ENCODE measurements at regions not wholly inside any gene's neighbourhood (a gene's known extent, or its start where the extent isn't known, plus 50 kb on each side); places are given as distances from the start of the nearest gene placed in this dataset.

DNA sequence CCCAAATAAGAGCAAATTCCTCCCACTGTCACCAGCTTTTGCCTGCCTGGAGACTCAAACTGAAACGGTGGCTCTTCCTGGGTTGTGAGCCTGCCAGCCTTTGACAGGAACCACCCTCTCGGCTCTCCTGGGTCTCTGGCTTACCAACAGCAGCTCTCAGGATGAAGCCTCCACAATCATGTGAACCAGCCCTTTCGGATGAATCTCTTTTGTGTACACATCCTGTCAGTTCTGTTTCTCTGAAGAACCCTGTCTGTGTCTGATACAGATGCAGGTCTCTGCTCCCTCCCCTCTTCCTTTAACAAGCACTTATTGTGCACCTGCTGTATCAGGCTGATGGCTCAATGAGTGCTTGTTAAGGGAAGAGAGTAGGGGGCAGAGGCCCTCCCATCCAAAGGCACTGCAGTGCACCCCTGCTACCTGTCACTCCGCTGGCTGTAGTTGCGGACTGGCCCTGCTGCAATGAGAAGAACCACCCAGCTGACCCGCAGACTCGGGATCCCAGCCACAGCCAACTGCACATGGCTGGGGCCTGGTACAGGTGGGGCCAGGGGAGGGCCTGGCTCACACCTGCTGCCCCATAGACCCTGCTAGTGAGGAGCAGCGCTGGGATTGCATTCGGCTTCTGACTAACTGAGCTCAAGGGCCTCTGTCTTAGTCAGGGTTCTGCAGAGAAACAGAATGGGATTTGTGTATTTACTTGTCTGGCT is 120.1 kb upstream of the PMEPA1 start:
- DNase-seq (ENCODE audit: low read depth in 1 of 2, low spot score in 1 of 2) (no peak), FAIRE-seq (no peak), ATAC-seq (no peak)
- H3K4me3 ChIP-seq, result no peak overlapping the region
- 84% methylated on average over 8 of the region's 9 CpGs for WGBS (ENCODE audit: missing lambda C conversion rate)
- H3K4me1 ChIP-seq, result no peaks in the 10 kb centered on the region
- no peaks in the 10 kb centered on the region for H3K9me3 ChIP-seq
- H3K4me2 ChIP-seq, result no peak overlapping the region
- peak overlapping the region in 1 of 2 experiments; percentile 50; a peak in 2 of 6 replicates for H3K27ac ChIP-seq
- TF ChIP-seq, protein P1, sequence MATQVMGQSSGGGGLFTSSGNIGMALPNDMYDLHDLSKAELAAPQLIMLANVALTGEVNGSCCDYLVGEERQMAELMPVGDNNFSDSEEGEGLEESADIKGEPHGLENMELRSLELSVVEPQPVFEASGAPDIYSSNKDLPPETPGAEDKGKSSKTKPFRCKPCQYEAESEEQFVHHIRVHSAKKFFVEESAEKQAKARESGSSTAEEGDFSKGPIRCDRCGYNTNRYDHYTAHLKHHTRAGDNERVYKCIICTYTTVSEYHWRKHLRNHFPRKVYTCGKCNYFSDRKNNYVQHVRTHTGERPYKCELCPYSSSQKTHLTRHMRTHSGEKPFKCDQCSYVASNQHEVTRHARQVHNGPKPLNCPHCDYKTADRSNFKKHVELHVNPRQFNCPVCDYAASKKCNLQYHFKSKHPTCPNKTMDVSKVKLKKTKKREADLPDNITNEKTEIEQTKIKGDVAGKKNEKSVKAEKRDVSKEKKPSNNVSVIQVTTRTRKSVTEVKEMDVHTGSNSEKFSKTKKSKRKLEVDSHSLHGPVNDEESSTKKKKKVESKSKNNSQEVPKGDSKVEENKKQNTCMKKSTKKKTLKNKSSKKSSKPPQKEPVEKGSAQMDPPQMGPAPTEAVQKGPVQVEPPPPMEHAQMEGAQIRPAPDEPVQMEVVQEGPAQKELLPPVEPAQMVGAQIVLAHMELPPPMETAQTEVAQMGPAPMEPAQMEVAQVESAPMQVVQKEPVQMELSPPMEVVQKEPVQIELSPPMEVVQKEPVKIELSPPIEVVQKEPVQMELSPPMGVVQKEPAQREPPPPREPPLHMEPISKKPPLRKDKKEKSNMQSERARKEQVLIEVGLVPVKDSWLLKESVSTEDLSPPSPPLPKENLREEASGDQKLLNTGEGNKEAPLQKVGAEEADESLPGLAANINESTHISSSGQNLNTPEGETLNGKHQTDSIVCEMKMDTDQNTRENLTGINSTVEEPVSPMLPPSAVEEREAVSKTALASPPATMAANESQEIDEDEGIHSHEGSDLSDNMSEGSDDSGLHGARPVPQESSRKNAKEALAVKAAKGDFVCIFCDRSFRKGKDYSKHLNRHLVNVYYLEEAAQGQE (IDR thresholded peaks at IDR 0.05), result no peak
- no peak for TF ChIP-seq RNF2 (IDR thresholded peaks at IDR 0.05; ENCODE audit: borderline replicate concordance, low read depth)
- no peak for TF ChIP-seq HOXA7 (CRISPR knock-in tag; IDR thresholded peaks at IDR 0.05)
- TF ChIP-seq RCOR1 (IDR thresholded peaks at IDR 0.05; ENCODE audit: low read depth, low read length), result no peak
- TF ChIP-seq, protein P2, sequence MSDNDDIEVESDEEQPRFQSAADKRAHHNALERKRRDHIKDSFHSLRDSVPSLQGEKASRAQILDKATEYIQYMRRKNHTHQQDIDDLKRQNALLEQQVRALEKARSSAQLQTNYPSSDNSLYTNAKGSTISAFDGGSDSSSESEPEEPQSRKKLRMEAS (IDR thresholded peaks at IDR 0.05), result no peak
- TF ChIP-seq BHLHE40 (IDR thresholded peaks at IDR 0.05; ENCODE audit: low read depth, low read length), result no peak
- TF ChIP-seq TFCP2L1 (CRISPR knock-in tag; IDR thresholded peaks at IDR 0.05), result no peak
- no peak for TF ChIP-seq MAZ (IDR thresholded peaks at IDR 0.05; ENCODE audit: borderline replicate concordance, low read depth, low read length)
- TF ChIP-seq HEYL (CRISPR knock-in tag; IDR thresholded peaks at IDR 0.05), result no peak
- TF ChIP-seq, protein P3, sequence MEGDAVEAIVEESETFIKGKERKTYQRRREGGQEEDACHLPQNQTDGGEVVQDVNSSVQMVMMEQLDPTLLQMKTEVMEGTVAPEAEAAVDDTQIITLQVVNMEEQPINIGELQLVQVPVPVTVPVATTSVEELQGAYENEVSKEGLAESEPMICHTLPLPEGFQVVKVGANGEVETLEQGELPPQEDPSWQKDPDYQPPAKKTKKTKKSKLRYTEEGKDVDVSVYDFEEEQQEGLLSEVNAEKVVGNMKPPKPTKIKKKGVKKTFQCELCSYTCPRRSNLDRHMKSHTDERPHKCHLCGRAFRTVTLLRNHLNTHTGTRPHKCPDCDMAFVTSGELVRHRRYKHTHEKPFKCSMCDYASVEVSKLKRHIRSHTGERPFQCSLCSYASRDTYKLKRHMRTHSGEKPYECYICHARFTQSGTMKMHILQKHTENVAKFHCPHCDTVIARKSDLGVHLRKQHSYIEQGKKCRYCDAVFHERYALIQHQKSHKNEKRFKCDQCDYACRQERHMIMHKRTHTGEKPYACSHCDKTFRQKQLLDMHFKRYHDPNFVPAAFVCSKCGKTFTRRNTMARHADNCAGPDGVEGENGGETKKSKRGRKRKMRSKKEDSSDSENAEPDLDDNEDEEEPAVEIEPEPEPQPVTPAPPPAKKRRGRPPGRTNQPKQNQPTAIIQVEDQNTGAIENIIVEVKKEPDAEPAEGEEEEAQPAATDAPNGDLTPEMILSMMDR (IDR thresholded peaks at IDR 0.05), result no peak
- no peak for TF ChIP-seq CHD4 (IDR thresholded peaks at IDR 0.05; ENCODE audit: borderline replicate concordance)
- no peak for TF ChIP-seq MAFK (IDR thresholded peaks at IDR 0.05; ENCODE audit: partially characterized antibody)
- no peak for TF ChIP-seq HOXB5 (CRISPR knock-in tag; IDR thresholded peaks at IDR 0.05)
- TF ChIP-seq, protein P4, sequence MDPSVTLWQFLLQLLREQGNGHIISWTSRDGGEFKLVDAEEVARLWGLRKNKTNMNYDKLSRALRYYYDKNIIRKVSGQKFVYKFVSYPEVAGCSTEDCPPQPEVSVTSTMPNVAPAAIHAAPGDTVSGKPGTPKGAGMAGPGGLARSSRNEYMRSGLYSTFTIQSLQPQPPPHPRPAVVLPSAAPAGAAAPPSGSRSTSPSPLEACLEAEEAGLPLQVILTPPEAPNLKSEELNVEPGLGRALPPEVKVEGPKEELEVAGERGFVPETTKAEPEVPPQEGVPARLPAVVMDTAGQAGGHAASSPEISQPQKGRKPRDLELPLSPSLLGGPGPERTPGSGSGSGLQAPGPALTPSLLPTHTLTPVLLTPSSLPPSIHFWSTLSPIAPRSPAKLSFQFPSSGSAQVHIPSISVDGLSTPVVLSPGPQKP (IDR thresholded peaks at IDR 0.05; ENCODE audit: low read depth, low read length), result no peak
- TF ChIP-seq, protein P5, sequence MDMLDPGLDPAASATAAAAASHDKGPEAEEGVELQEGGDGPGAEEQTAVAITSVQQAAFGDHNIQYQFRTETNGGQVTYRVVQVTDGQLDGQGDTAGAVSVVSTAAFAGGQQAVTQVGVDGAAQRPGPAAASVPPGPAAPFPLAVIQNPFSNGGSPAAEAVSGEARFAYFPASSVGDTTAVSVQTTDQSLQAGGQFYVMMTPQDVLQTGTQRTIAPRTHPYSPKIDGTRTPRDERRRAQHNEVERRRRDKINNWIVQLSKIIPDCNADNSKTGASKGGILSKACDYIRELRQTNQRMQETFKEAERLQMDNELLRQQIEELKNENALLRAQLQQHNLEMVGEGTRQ (IDR thresholded peaks at IDR 0.05), result no peak
- TF ChIP-seq NPAS2 (CRISPR knock-in tag; IDR thresholded peaks at IDR 0.05; ENCODE audit: borderline replicate concordance), result no peak
- TF ChIP-seq, protein P6, sequence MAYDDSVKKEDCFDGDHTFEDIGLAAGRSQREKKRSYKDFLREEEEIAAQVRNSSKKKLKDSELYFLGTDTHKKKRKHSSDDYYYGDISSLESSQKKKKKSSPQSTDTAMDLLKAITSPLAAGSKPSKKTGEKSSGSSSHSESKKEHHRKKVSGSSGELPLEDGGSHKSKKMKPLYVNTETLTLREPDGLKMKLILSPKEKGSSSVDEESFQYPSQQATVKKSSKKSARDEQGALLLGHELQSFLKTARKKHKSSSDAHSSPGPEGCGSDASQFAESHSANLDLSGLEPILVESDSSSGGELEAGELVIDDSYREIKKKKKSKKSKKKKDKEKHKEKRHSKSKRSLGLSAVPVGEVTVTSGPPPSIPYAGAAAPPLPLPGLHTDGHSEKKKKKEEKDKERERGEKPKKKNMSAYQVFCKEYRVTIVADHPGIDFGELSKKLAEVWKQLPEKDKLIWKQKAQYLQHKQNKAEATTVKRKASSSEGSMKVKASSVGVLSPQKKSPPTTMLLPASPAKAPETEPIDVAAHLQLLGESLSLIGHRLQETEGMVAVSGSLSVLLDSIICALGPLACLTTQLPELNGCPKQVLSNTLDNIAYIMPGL (CRISPR knock-in tag; IDR thresholded peaks at IDR 0.05; ENCODE audit: borderline replicate concordance), result no peak
- ChIA-PET POLR2A (no interaction called here), CTCF (interaction anchor here (1.3 kb wide), 1 partner anchor 17 kb away, joined by 3 read pairs; no protein-coding TSS in a partner anchor)

Measured in A549 (cell line).